ENCODE measurements at regions not wholly inside any gene's neighbourhood (a gene's known extent, or its start where the extent isn't known, plus 50 kb on each side); places are given as distances from the start of the nearest gene placed in this dataset.

DNA sequence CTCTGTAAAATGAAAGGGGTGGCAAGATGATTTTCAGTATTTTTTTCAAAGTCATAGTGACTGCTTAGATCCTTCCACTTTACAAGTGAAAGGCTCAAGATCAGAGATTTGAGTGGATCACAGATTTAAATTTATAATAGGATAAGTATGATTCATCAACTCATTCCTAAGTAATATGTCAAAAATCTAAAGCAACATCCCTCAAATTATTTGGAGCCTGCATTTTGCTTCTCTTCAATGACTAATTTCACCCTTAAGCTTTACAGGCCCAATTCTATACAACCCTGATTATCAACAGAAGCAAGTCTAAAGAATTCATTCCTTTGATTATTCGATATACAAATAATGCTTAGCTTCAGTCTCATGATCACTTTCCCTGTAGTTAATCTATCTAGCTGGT lies 93.9 kb upstream of the HEY2 start:
- no peaks in the 10 kb centered on the region for H3K9me3 Mint-ChIP-seq
- H3K36me3 Mint-ChIP-seq = no peaks in the 10 kb centered on the region
- H3K4me3 Mint-ChIP-seq = no peak overlapping the region
- H3K27ac Mint-ChIP-seq = no peak overlapping the region
- peaks cover 17% of the 10 kb centered on the region for H3K27me3 Mint-ChIP-seq
- H3K4me1 Mint-ChIP-seq = no peaks in the 10 kb centered on the region
- DNase-seq = no peak

DNA sequence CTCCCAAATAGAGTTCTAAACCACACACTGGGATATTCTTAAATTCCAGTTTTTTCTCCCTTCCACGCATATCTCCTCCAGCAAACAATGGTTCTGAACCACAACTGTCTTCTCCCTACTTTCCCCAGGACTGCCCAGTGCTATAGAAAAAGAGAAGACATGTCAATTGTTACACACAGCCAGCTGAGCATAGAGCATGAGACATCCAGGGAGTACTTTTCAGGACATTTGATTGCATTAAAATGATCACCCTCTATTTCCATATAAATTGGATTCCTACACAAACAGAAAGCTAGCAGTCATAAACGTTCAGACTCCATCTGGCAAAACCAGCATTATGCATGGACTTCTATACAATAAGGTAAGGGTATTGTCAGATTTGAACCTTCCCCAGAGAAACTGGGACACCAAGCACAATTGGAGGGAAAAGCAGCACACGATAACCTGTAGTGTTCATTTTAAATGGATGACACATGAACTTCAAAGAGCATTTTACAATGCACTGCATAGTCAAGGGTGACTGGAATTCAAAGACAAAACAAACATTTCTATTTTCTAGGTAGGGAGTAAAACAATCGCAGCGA lies 93.1 kb upstream of the HEY2 start:
- H3K27me3 Mint-ChIP-seq = peaks cover 17% of the 10 kb centered on the region
- no peak overlapping the region for H3K27ac Mint-ChIP-seq
- DNase-seq = no peak
- no peaks in the 10 kb centered on the region for H3K9me3 Mint-ChIP-seq
- no peaks in the 10 kb centered on the region for H3K4me1 Mint-ChIP-seq
- H3K36me3 Mint-ChIP-seq = no peaks in the 10 kb centered on the region
- H3K4me3 Mint-ChIP-seq = no peak overlapping the region

DNA sequence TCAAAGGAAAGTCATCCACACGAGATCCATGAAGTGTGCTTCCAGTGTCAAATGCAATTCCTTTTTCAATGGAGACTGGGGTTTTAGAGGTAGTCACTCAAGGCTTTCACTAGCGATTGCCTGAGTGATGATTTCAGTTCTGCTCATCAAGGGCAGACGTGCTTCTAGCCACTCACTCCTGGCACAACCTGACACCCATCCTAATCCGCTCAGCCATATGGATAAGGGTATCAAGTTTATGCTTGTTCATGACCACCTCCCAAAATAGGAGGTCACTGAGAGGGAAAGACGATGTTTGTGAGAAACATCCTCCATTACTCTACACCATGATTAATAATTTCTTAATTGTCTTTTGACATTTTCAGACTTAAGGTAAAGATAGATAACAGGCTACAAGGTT lies 91.3 kb upstream of the HEY2 start:
- Mint-ChIP-seq H3K4me3 (no peak overlapping the region), H3K27me3 (peaks cover 17% of the 10 kb centered on the region), H3K36me3 (no peaks in the 10 kb centered on the region), H3K27ac (no peak overlapping the region), H3K4me1 (no peaks in the 10 kb centered on the region), H3K9me3 (no peaks in the 10 kb centered on the region)
- DNase-seq = no peak

DNA sequence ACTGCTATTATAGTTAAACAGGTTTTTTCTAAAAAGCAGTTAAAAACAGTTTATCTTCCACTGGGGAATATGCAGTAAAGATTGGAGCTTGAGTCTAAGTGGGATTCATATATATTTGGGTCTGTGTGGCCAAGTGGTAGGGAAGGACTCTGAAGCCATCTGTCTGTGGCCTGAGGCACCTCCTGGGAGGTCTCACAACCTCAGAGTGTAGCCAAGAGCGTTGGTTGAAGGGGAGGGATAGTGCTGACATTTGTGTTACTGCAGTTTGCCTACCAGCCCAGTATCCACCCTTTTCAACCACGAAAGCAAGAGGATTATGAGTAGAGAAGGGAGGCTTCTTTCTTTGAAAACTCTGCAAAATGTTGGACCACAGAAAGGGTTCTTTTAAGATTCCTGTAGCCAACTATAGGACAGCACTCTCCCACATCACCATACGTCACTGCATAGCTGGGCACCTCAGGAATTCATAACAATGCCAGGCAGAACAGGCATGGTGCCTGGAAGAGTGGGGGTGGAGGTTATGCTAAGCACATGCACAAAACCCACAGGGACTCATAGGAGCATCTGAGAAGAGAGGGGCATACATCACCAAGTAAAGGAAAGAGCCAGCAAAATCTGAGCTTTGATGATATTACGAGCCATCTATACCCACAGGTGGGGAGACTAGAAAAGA lies 90.5 kb upstream of the HEY2 start:
- Mint-ChIP-seq H3K4me1 (no peaks in the 10 kb centered on the region), H3K27ac (no peak overlapping the region), H3K4me3 (no peak overlapping the region), H3K9me3 (no peaks in the 10 kb centered on the region), H3K27me3 (peaks cover 17% of the 10 kb centered on the region), H3K36me3 (no peaks in the 10 kb centered on the region)
- no peak for DNase-seq

DNA sequence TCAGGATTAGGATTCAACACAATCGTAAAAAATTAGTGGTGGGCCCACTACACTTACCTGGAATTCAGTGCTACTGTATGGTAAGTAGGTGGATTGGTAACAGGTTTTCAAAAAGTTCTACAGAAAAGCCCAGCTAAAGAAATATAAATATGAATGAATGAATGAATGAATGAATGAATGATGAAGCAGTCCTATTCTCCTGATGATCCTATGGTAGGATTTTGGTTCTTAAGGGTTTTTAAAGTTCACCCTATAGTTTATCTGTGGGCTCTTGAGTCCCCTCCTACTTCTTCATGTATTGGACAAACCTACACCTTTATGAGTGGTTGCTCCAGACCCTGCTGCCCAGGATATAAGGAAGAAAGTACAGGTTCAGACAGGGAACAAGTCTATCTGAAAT lies 89.5 kb upstream of the HEY2 start:
- H3K36me3 Mint-ChIP-seq = no peaks in the 10 kb centered on the region
- H3K27me3 Mint-ChIP-seq = peaks cover 10% of the 10 kb centered on the region
- H3K4me3 Mint-ChIP-seq = no peak overlapping the region
- no peaks in the 10 kb centered on the region for H3K9me3 Mint-ChIP-seq
- H3K27ac Mint-ChIP-seq = no peak overlapping the region
- DNase-seq = no peak
- H3K4me1 Mint-ChIP-seq = no peaks in the 10 kb centered on the region

DNA sequence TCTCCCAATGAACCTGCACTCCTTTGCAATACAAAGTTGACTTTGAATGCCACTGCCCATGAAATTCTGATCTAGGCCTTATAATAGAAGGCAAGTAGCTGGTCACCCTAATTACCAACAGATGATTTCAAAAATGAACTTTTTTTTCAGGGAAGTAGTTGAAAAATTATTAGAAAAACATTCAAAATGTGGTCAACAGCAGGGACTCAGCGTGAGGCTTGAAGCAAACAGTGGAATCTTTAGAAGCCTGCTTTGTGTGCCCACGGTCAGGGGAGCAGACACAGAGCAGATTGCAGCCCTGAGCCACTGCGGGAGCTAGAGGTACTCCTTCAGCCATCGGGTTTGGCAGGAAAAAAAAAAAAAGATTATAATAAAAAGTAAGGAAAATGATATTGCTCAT lies 87.1 kb upstream of the HEY2 start:
- no peaks in the 10 kb centered on the region for H3K36me3 Mint-ChIP-seq
- no peaks in the 10 kb centered on the region for H3K4me1 Mint-ChIP-seq
- DNase-seq = no peak
- no peak overlapping the region for H3K27ac Mint-ChIP-seq
- peaks cover 5% of the 10 kb centered on the region for H3K27me3 Mint-ChIP-seq
- no peak overlapping the region for H3K4me3 Mint-ChIP-seq
- no peaks in the 10 kb centered on the region for H3K9me3 Mint-ChIP-seq

DNA sequence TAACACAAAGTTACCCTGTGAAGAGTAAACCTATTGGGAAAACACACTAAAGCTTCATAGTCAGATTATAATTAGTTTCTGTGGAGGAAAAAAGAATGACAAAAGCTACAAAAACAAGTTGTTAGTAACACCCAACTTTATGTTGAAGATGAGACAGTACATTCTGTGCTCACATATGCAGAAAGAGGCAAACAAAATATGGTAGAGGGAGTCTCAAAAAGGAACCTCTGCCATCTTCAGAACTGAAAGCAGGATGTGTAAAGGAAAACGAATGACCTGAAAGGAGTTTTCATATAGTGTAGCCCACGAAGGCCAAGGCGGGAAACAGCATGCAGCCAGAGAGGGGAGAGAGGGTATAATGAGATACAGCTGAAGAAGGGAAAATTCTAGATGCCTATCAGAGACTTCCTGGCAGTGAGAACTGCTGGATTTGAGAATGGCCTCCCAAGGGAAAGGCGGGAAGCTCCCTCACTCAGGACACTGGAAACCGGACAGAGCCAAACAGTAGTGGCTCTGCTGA lies 84.1 kb upstream of the HEY2 start:
- H3K4me3 Mint-ChIP-seq = no peak overlapping the region
- H3K4me1 Mint-ChIP-seq = no peaks in the 10 kb centered on the region

DNA sequence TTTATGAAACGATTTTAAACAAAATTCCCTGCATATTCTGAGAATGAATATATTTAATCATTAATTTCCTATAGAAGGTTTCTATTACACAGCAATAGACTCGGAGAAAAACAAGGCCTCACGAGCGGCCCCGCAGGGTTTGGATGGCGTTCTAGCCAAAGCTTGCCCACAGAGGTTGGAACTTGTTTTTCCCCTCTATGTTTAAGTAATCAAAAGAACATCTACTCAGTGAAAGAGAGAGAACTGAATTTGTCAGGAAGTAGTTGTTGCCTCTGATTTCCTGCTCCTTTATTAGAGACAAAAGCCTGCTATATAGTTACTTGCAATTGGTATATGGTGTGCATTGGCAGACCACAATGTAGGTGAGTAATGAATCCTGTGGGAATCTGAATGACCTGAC lies 82.1 kb upstream of the HEY2 start:
- H3K36me3 Mint-ChIP-seq = no peaks in the 10 kb centered on the region
- no peak overlapping the region for H3K27ac Mint-ChIP-seq
- no peak for DNase-seq
- H3K9me3 Mint-ChIP-seq = no peaks in the 10 kb centered on the region
- no peaks in the 10 kb centered on the region for H3K4me1 Mint-ChIP-seq
- H3K4me3 Mint-ChIP-seq = no peak overlapping the region
- peaks cover 21% of the 10 kb centered on the region for H3K27me3 Mint-ChIP-seq

More for the DNA sequence above, 84.1 kb upstream of the HEY2 start:
- no peak for DNase-seq
- H3K9me3 Mint-ChIP-seq = no peaks in the 10 kb centered on the region
- H3K27ac Mint-ChIP-seq = no peak overlapping the region
- peaks cover 15% of the 10 kb centered on the region for H3K27me3 Mint-ChIP-seq
- H3K36me3 Mint-ChIP-seq = no peaks in the 10 kb centered on the region

DNA sequence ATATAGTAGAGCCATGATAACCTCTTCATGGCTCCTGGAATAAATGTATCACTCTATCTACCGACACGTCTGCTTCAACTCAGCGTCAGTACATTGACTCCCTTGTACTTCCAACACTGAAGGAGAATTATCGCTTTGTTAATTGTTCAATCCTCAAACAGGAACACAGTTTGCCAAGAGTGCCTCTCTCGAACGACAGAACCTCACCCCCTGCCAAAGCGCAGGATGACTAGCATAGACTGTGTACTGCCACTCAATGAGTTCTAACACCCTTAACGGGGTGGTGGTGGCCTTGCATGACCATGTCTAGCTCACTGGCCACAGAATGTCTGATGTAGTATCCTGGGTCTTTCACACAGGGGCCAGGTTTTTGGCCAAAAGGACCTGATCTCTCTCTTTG lies 81.4 kb upstream of the HEY2 start:
- no peak overlapping the region for H3K27ac Mint-ChIP-seq
- no peaks in the 10 kb centered on the region for H3K9me3 Mint-ChIP-seq
- no peaks in the 10 kb centered on the region for H3K36me3 Mint-ChIP-seq
- no peak for DNase-seq
- peaks cover 24% of the 10 kb centered on the region for H3K27me3 Mint-ChIP-seq
- H3K4me1 Mint-ChIP-seq = no peaks in the 10 kb centered on the region
- no peak overlapping the region for H3K4me3 Mint-ChIP-seq

DNA sequence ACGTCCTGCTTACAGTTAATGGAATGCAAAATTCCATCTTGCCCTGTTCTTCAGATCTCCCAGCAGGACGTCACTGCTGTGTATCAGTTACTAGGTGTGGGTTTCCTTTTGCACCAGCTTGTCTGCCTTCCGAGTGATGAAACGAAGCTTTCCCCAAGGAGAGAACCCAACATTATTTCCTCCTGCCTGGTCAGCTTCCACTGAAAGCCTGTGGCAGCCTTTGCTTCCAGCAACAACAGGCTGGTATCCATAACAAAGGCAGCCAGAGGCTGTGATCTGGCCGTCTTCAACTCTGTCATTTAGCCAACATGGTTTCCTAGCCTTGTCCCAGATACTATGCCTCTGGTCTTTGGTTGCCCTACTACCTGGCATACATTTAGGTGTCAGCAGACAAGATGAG lies 78.9 kb upstream of the HEY2 start:
- no peak overlapping the region for H3K4me3 Mint-ChIP-seq
- H3K27ac Mint-ChIP-seq = no peak overlapping the region
- H3K27me3 Mint-ChIP-seq = peaks cover 34% of the 10 kb centered on the region
- no peaks in the 10 kb centered on the region for H3K36me3 Mint-ChIP-seq
- DNase-seq = no peak
- no peaks in the 10 kb centered on the region for H3K4me1 Mint-ChIP-seq
- H3K9me3 Mint-ChIP-seq = no peaks in the 10 kb centered on the region

DNA sequence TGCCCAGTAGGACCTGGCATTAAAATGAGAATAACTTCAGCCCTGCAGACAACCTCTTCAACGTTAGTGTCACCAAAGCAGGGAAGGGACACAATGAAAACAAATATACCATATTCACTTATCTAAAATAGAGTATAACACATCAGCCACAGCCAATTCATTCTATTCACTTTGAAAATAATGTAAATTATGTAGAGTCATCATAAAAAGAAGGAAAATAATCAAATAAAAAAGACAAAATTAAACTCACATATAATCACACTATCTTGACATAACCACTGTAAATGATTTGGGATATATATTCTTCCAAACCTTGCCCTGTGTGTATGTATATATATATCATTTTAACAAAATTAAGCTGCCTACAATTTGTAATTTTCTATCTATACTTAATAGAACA lies 78.1 kb upstream of the HEY2 start:
- H3K36me3 Mint-ChIP-seq = no peaks in the 10 kb centered on the region
- no peak for DNase-seq
- peaks cover 38% of the 10 kb centered on the region for H3K27me3 Mint-ChIP-seq
- H3K4me1 Mint-ChIP-seq = no peaks in the 10 kb centered on the region
- H3K4me3 Mint-ChIP-seq = no peak overlapping the region
- H3K27ac Mint-ChIP-seq = no peak overlapping the region
- no peaks in the 10 kb centered on the region for H3K9me3 Mint-ChIP-seq

DNA sequence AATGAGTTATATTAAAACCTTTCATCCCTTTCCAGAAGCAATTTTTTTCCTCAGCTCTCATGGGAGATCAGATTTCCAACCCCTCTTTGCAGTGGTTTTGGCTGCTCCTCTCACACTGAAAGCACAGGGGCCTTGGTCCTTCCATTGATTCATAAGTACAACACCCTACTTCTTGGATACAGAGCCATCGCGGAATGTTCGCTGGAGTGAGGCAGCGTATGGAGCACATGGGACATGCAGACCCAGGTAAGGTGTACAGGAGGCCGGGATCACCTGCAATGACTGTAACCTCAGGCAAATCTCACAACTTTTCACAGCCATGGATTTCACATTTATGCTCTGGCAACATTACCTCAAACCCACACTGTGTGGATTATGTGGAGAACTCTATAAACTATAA lies 75.2 kb upstream of the HEY2 start:
- H3K36me3 Mint-ChIP-seq = no peaks in the 10 kb centered on the region
- H3K27me3 Mint-ChIP-seq = peaks cover 45% of the 10 kb centered on the region
- H3K27ac Mint-ChIP-seq = no peak overlapping the region
- no peak for DNase-seq
- no peak overlapping the region for H3K4me3 Mint-ChIP-seq
- H3K9me3 Mint-ChIP-seq = no peaks in the 10 kb centered on the region
- no peaks in the 10 kb centered on the region for H3K4me1 Mint-ChIP-seq

DNA sequence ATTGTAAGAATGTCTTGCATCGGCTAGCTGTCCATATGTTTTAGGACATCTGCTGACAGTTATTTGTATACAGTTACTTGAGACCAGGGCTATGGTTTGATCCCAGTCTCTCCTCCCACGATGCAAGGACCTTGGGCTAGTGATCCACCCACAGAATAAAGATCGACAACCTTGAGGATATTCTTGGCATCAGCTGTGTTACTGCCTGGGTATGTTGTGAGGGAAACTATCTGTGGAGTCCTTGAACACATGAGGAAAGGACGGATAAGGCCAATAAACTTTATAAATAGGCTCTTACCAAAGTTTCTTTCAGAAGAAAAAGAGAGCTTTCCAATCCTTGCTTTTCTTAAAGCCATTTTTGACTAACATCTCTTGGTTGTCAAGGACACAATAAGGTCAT lies 70.8 kb upstream of the HEY2 start:
- DNase-seq = no peak
- H3K9me3 Mint-ChIP-seq = peaks cover 4% of the 10 kb centered on the region
- no peak overlapping the region for H3K27ac Mint-ChIP-seq
- H3K36me3 Mint-ChIP-seq = no peaks in the 10 kb centered on the region
- H3K4me3 Mint-ChIP-seq = no peak overlapping the region
- peaks cover 40% of the 10 kb centered on the region for H3K27me3 Mint-ChIP-seq
- H3K4me1 Mint-ChIP-seq = peaks cover 4% of the 10 kb centered on the region

DNA sequence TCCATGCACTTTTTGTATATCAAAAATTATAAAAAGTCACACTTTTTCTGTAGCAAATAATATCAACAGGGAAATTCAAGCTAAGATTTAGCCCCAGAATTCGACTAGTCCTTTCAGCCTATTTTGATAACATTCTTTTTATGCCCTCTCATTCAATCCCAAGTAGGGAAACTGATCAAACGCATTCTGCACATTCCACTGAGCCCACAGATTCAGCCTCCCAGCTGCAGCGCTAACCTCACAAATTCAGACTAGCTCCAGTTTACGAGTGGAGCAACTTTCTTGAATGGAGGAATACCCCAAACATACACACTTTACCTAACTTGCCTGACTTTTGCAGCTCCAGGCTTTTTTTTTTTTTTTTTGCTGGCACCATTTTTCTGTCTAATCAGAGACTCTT lies 70.3 kb upstream of the HEY2 start:
- Mint-ChIP-seq H3K9me3 (peaks cover 4% of the 10 kb centered on the region), H3K27ac (no peak overlapping the region), H3K36me3 (no peaks in the 10 kb centered on the region), H3K4me3 (no peak overlapping the region), H3K27me3 (peaks cover 39% of the 10 kb centered on the region), H3K4me1 (peaks cover 4% of the 10 kb centered on the region)
- DNase-seq = no peak

DNA sequence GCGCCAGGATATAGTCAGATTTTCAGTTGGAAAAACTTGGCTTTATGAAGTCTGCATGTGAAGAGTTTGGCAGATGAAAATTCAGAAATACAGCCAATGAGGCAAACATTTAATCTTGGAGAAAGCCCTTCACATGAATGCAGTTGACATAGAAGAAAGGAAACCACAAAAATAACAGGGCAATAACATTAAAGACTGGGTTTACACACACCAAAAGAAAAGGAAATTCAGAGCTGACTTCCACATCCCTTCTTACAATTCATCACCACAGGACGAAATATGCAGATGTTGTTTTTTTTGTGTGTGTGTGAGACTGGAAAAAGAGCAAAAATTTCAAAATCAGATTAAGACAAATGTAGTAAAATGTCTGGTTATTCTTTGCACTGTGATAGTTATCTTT lies 69.8 kb upstream of the HEY2 start:
- peaks cover 4% of the 10 kb centered on the region for H3K9me3 Mint-ChIP-seq
- peaks cover 35% of the 10 kb centered on the region for H3K27me3 Mint-ChIP-seq
- peaks cover 4% of the 10 kb centered on the region for H3K4me1 Mint-ChIP-seq
- H3K4me3 Mint-ChIP-seq = no peak overlapping the region
- no peak overlapping the region for H3K27ac Mint-ChIP-seq
- DNase-seq = no peak
- no peaks in the 10 kb centered on the region for H3K36me3 Mint-ChIP-seq

DNA sequence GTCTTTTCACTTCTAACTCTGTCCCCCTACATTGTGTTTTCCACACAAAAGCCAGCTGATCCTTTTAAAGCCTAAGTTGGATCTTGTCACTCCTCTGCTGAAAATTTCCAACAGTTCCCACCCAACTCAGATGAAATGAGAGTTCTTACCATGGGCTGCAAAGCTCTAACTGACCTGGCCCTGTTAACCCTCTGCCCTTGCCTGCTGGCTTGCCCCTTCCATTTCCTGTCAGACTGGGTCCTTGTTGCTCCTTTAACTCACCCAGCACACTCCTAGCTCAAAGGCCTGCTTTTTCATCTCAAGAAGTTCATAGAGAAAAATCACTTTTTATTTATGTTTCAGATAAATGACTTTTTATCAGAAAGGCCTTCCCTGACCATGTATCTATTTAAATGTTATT lies 66.5 kb upstream of the HEY2 start:
- Mint-ChIP-seq H3K27ac (no peak overlapping the region), H3K4me3 (no peak overlapping the region), H3K27me3 (peaks cover 26% of the 10 kb centered on the region), H3K36me3 (no peaks in the 10 kb centered on the region), H3K4me1 (peaks cover 4% of the 10 kb centered on the region), H3K9me3 (peaks cover 10% of the 10 kb centered on the region)
- no peak for DNase-seq

All from activated naive CD8-positive, alpha-beta T cell treated with anti-CD3 and anti-CD28 coated beads for 36 hours (primary cell).